ENCODE measurements at regions not wholly inside any gene's neighbourhood (a gene's known extent, or its start where the extent isn't known, plus 50 kb on each side); places are given as distances from the start of the nearest gene placed in this dataset.

DNA sequence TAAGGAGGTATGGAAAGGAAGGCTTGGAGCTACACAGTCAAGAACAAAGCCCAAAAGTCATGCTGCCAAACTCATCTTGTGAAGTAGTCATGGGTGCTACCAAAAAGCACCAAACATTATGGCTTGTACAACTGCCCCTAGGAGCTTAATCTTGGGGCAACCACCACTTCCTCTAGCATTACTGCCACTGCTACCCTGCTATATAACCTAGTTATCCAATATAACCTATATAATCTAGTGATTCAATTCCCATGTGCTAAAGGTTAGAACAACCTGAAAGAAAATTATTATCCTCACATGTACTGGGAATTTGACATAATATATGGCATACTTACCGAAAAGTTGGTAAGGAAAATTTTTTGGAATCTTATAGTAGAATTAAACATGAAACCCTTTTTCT, 102.6 kb upstream of the RBBP8 start:
- Histone ChIP-seq H3K27ac (ENCODE audit: low read length, poor library complexity, severe bottlenecking) (no peak overlapping the region), H3K4me3 (ENCODE audit: insufficient read depth in 1 of 2, low read depth in 1 of 2, low read length in 2 of 2) (no peak overlapping the region), H3K36me3 (ENCODE audit: control insufficient read depth in 1 of 2, insufficient read depth in 2 of 2, low read depth in 1 of 2, low read length in 2 of 2) (no peaks in the 10 kb centered on the region), H2BK15ac (ENCODE audit: low read depth, poor library complexity, severe bottlenecking) (no peak overlapping the region), H2AK5ac (ENCODE audit: low read length, severe bottlenecking) (no peak overlapping the region), H2AFZ (ENCODE audit: low read depth, low read length) (no peak overlapping the region), H3K23ac (ENCODE audit: low read length in 2 of 2) (no peak overlapping the region), H3K4me2 (ENCODE audit: low read length, poor library complexity, severe bottlenecking) (no peak overlapping the region), H3K4ac (ENCODE audit: low read depth in 1 of 2, low read length in 2 of 2) (no peak overlapping the region), H3K79me1 (replicated peaks; ENCODE audit: low read length, poor library complexity, severe bottlenecking) (no peaks in the 10 kb centered on the region), H4K8ac (ENCODE audit: low read length) (no peak overlapping the region), H3K14ac (ENCODE audit: low read length in 2 of 2) (no peak overlapping the region), H2BK120ac (ENCODE audit: low read depth, low read length) (no peak overlapping the region), H3K18ac (ENCODE audit: low read depth in 1 of 2, low read length in 2 of 2) (no peak overlapping the region), H3K27me3 (ENCODE audit: control insufficient read depth in 1 of 2, insufficient read depth in 1 of 2, low read length in 2 of 2) (no peaks in the 10 kb centered on the region), H2BK5ac (ENCODE audit: low read depth, low read length, poor library complexity, severe bottlenecking) (no peak overlapping the region), H3K9ac (ENCODE audit: low read length) (no peak overlapping the region), H4K91ac (ENCODE audit: low read length) (no peak overlapping the region), H2BK12ac (ENCODE audit: low read length in 2 of 2) (no peak overlapping the region), H3K4me1 (ENCODE audit: control insufficient read depth, insufficient read depth, low read depth, low read length) (no peaks in the 10 kb centered on the region), H3K9me3 (ENCODE audit: control insufficient read depth, low read length) (no peaks in the 10 kb centered on the region)
- DNase-seq = no peak
- no CpG with 5 or more reads among the region's 1 CpG for WGBS

DNA sequence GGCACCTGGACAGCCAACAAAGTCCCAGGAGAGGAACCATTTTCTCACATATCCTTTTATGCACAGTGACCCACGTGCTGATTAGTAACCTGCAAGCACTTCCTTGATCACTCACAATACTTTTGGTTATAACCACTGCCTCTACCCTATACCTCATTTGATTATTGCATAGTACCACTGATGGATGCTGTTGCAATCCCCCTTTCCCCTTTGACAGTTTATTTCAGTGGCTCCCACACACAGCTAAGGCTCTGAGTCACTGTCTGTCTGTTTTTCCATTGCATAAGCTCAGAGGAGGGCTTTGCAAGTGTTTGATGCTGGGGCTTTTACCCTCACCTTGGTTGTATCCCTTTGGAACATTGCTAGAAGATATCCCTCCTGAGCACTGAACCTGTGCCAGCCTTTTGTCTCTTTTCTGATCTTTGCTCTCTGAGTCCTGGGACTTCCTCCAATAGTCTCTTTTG, 101.7 kb upstream of the RBBP8 start:
- H2BK5ac ChIP-seq (ENCODE audit: low read depth, low read length, poor library complexity, severe bottlenecking) = no peak overlapping the region
- H2BK15ac ChIP-seq (ENCODE audit: low read depth, poor library complexity, severe bottlenecking) = no peak overlapping the region
- no peak overlapping the region for H3K9ac ChIP-seq (ENCODE audit: low read length)
- no peak overlapping the region for H4K91ac ChIP-seq (ENCODE audit: low read length)
- H3K79me1 ChIP-seq (replicated peaks; ENCODE audit: low read length, poor library complexity, severe bottlenecking) = no peaks in the 10 kb centered on the region
- no peak overlapping the region for H2BK12ac ChIP-seq (ENCODE audit: low read length in 2 of 2)
- H3K4me2 ChIP-seq (ENCODE audit: low read length, poor library complexity, severe bottlenecking) = no peak overlapping the region
- 63% methylated on average over 1 of the region's 1 CpG for WGBS
- H3K4me3 ChIP-seq (ENCODE audit: insufficient read depth in 1 of 2, low read depth in 1 of 2, low read length in 2 of 2) = no peak overlapping the region
- no peaks in the 10 kb centered on the region for H3K27me3 ChIP-seq (ENCODE audit: control insufficient read depth in 1 of 2, insufficient read depth in 1 of 2, low read length in 2 of 2)
- H2BK120ac ChIP-seq (ENCODE audit: low read depth, low read length) = no peak overlapping the region
- H2AFZ ChIP-seq (ENCODE audit: low read depth, low read length) = no peak overlapping the region
- no peaks in the 10 kb centered on the region for H3K9me3 ChIP-seq (ENCODE audit: control insufficient read depth, low read length)
- H3K23ac ChIP-seq (ENCODE audit: low read length in 2 of 2) = no peak overlapping the region
- H2AK5ac ChIP-seq (ENCODE audit: low read length, severe bottlenecking) = no peak overlapping the region
- H3K27ac ChIP-seq (ENCODE audit: low read length, poor library complexity, severe bottlenecking) = no peak overlapping the region
- H3K36me3 ChIP-seq (ENCODE audit: control insufficient read depth in 1 of 2, insufficient read depth in 2 of 2, low read depth in 1 of 2, low read length in 2 of 2) = no peaks in the 10 kb centered on the region
- DNase-seq = peak; percentile 71
- H4K8ac ChIP-seq (ENCODE audit: low read length) = no peak overlapping the region
- no peak overlapping the region for H3K4ac ChIP-seq (ENCODE audit: low read depth in 1 of 2, low read length in 2 of 2)
- H3K14ac ChIP-seq (ENCODE audit: low read length in 2 of 2) = no peak overlapping the region
- no peaks in the 10 kb centered on the region for H3K4me1 ChIP-seq (ENCODE audit: control insufficient read depth, insufficient read depth, low read depth, low read length)
- H3K18ac ChIP-seq (ENCODE audit: low read depth in 1 of 2, low read length in 2 of 2) = no peak overlapping the region

GRCh38 chr18:22836932-22837331, 96.2 kb upstream of the RBBP8 start:
- H3K9me3 ChIP-seq (ENCODE audit: control insufficient read depth, low read length) = no peaks in the 10 kb centered on the region

DNA sequence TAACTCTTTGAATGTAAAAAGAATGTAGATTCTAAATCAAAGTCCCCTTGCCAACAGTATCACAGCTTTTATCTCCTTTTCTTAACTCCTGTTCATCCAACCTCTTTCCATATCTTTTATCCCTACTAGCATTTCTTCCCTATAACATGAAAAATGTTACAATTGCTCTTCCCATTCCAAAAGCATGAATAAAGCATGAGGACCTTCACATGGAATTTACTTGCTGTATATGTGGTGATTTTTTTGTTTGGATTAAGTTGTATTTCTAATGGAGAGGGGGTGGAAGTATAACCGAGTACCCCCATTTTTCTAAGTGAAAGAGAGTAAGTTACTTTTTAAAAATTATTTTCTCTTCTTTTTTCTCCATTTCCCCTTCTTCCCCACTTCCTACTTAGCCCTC, 94.9 kb upstream of the RBBP8 start:
- Histone ChIP-seq H3K4me1 (ENCODE audit: control insufficient read depth, insufficient read depth, low read depth, low read length) (no peaks in the 10 kb centered on the region), H3K4me3 (ENCODE audit: insufficient read depth in 1 of 2, low read depth in 1 of 2, low read length in 2 of 2) (no peak overlapping the region), H4K8ac (ENCODE audit: low read length) (no peak overlapping the region), H2BK12ac (ENCODE audit: low read length in 2 of 2) (no peak overlapping the region), H3K9ac (ENCODE audit: low read length) (no peak overlapping the region), H3K79me1 (replicated peaks; ENCODE audit: low read length, poor library complexity, severe bottlenecking) (no peaks in the 10 kb centered on the region), H3K27me3 (ENCODE audit: control insufficient read depth in 1 of 2, insufficient read depth in 1 of 2, low read length in 2 of 2) (no peaks in the 10 kb centered on the region), H3K14ac (ENCODE audit: low read length in 2 of 2) (no peak overlapping the region), H3K9me3 (ENCODE audit: control insufficient read depth, low read length) (no peaks in the 10 kb centered on the region), H3K4me2 (ENCODE audit: low read length, poor library complexity, severe bottlenecking) (no peak overlapping the region), H3K27ac (ENCODE audit: low read length, poor library complexity, severe bottlenecking) (no peak overlapping the region), H2BK15ac (ENCODE audit: low read depth, poor library complexity, severe bottlenecking) (no peak overlapping the region), H2AK5ac (ENCODE audit: low read length, severe bottlenecking) (no peak overlapping the region), H2AFZ (ENCODE audit: low read depth, low read length) (no peak overlapping the region), H3K23ac (ENCODE audit: low read length in 2 of 2) (no peak overlapping the region), H3K18ac (ENCODE audit: low read depth in 1 of 2, low read length in 2 of 2) (no peak overlapping the region), H3K4ac (ENCODE audit: low read depth in 1 of 2, low read length in 2 of 2) (no peak overlapping the region), H4K91ac (ENCODE audit: low read length) (no peak overlapping the region), H2BK120ac (ENCODE audit: low read depth, low read length) (no peak overlapping the region), H3K36me3 (ENCODE audit: control insufficient read depth in 1 of 2, insufficient read depth in 2 of 2, low read depth in 1 of 2, low read length in 2 of 2) (no peaks in the 10 kb centered on the region), H2BK5ac (ENCODE audit: low read depth, low read length, poor library complexity, severe bottlenecking) (no peak overlapping the region)
- no peak for DNase-seq
- WGBS = no CpG with 5 or more reads among the region's 1 CpG

More at GRCh38 chr18:22836932-22837331, 96.2 kb upstream of the RBBP8 start:
- no peak overlapping the region for H2AFZ ChIP-seq (ENCODE audit: low read depth, low read length)
- H3K4me1 ChIP-seq (ENCODE audit: control insufficient read depth, insufficient read depth, low read depth, low read length) = no peaks in the 10 kb centered on the region
- H2BK5ac ChIP-seq (ENCODE audit: low read depth, low read length, poor library complexity, severe bottlenecking) = no peak overlapping the region
- no peak overlapping the region for H3K27ac ChIP-seq (ENCODE audit: low read length, poor library complexity, severe bottlenecking)
- DNase-seq = no peak
- no peaks in the 10 kb centered on the region for H3K27me3 ChIP-seq (ENCODE audit: control insufficient read depth in 1 of 2, insufficient read depth in 1 of 2, low read length in 2 of 2)
- H3K36me3 ChIP-seq (ENCODE audit: control insufficient read depth in 1 of 2, insufficient read depth in 2 of 2, low read depth in 1 of 2, low read length in 2 of 2) = no peaks in the 10 kb centered on the region
- H3K18ac ChIP-seq (ENCODE audit: low read depth in 1 of 2, low read length in 2 of 2) = no peak overlapping the region
- H2BK15ac ChIP-seq (ENCODE audit: low read depth, poor library complexity, severe bottlenecking) = no peak overlapping the region
- no peak overlapping the region for H4K8ac ChIP-seq (ENCODE audit: low read length)
- no peak overlapping the region for H3K4me3 ChIP-seq (ENCODE audit: insufficient read depth in 1 of 2, low read depth in 1 of 2, low read length in 2 of 2)
- no peak overlapping the region for H2AK5ac ChIP-seq (ENCODE audit: low read length, severe bottlenecking)
- H2BK120ac ChIP-seq (ENCODE audit: low read depth, low read length) = no peak overlapping the region
- no peak overlapping the region for H3K4me2 ChIP-seq (ENCODE audit: low read length, poor library complexity, severe bottlenecking)
- H3K14ac ChIP-seq (ENCODE audit: low read length in 2 of 2) = no peak overlapping the region
- no peak overlapping the region for H3K23ac ChIP-seq (ENCODE audit: low read length in 2 of 2)
- H4K91ac ChIP-seq (ENCODE audit: low read length) = no peak overlapping the region
- no peak overlapping the region for H2BK12ac ChIP-seq (ENCODE audit: low read length in 2 of 2)
- no peak overlapping the region for H3K9ac ChIP-seq (ENCODE audit: low read length)
- no peak overlapping the region for H3K4ac ChIP-seq (ENCODE audit: low read depth in 1 of 2, low read length in 2 of 2)
- H3K79me1 ChIP-seq (replicated peaks; ENCODE audit: low read length, poor library complexity, severe bottlenecking) = no peaks in the 10 kb centered on the region

Measured in mesenchymal stem cell (in vitro differentiated cells and primary cell).